Central memory CD8-positive, alpha-beta T cell (primary cell): ENCODE measurements at regions not wholly inside any gene's neighbourhood (a gene's known extent, or its start where the extent isn't known, plus 50 kb on each side); places are given as distances from the start of the nearest gene placed in this dataset.

Experiments used
- ATAC-seq: fragments of 150-1000 bp; cut with Tn5 transposase; replicated peaks from 2 replicates; pipeline ENCODE4 v1.10.0; 2022; ENCODE audit warnings: mild to moderate bottlenecking, moderate FRiP score, moderate number of reproducible peaks; ENCODE audit not compliant: poor library complexity, severe bottlenecking; ENCODE audit errors: extremely low read depth
- DNase-seq, 2 donors: peaks; one replicate each; pipeline ENCODE4 v3.0.0; 2021; ENCODE audit warnings: low spot score in 2 of 2
- H3K27ac Mint-ChIP-seq: one replicate; pipeline ENCODE4 v1.8.0; 2022; ENCODE audit warnings: low read depth, mild to moderate bottlenecking, moderate library complexity, mixed read lengths
- H3K27me3 Mint-ChIP-seq: one replicate; pipeline ENCODE4 v1.8.0; 2022; ENCODE audit warnings: mixed read lengths
- H3K36me3 Mint-ChIP-seq: one replicate; pipeline ENCODE4 v1.8.0; 2022; ENCODE audit warnings: mild to moderate bottlenecking, moderate library complexity, mixed read lengths; ENCODE audit not compliant: insufficient read depth
- H3K4me1 Mint-ChIP-seq: one replicate; pipeline ENCODE4 v1.8.0; 2022; ENCODE audit warnings: mixed read lengths
- H3K4me3 Mint-ChIP-seq: one replicate; pipeline ENCODE4 v1.8.0; 2022; ENCODE audit warnings: mild to moderate bottlenecking, moderate library complexity, mixed read lengths
- H3K9me3 Mint-ChIP-seq: one replicate; pipeline ENCODE4 v1.8.0; 2022; ENCODE audit warnings: mixed read lengths

GRCh38 chr3:54071601-54072000 lies 50.8 kb upstream of the CACNA2D3 start:
- no peaks in the 10 kb centered on the region for H3K4me1 Mint-ChIP-seq
- peaks cover 18% of the 10 kb centered on the region for H3K27me3 Mint-ChIP-seq
- DNase-seq (no peak), ATAC-seq (no peak)
- H3K36me3 Mint-ChIP-seq = no peaks in the 10 kb centered on the region
- H3K4me3 Mint-ChIP-seq = no peak overlapping the region
- no peaks in the 10 kb centered on the region for H3K9me3 Mint-ChIP-seq
- no peak overlapping the region for H3K27ac Mint-ChIP-seq

- Mint-ChIP-seq H3K36me3 (no peaks in the 10 kb centered on the region), H3K27me3 (peaks cover 28% of the 10 kb centered on the region), H3K27ac (no peak overlapping the region), H3K4me1 (no peaks in the 10 kb centered on the region), H3K4me3 (no peak overlapping the region), H3K9me3 (no peaks in the 10 kb centered on the region)
- no peak for ATAC-seq
- no peak for DNase-seq
Observed at GRCh38 chr3:54069961-54070360, 52.4 kb upstream of the CACNA2D3 start.

GRCh38 chr3:54067055-54067698 lies 55.2 kb upstream of the CACNA2D3 start:
- Mint-ChIP-seq H3K27ac (no peak overlapping the region), H3K4me3 (no peak overlapping the region), H3K27me3 (peaks cover 31% of the 10 kb centered on the region), H3K9me3 (no peaks in the 10 kb centered on the region), H3K36me3 (no peaks in the 10 kb centered on the region), H3K4me1 (no peaks in the 10 kb centered on the region)
- no peak for DNase-seq
- ATAC-seq = no peak

GRCh38 chr3:54066253-54066652 lies 56.1 kb upstream of the CACNA2D3 start:
- Mint-ChIP-seq H3K27ac (no peak overlapping the region), H3K4me3 (no peak overlapping the region), H3K36me3 (no peaks in the 10 kb centered on the region), H3K4me1 (no peaks in the 10 kb centered on the region), H3K27me3 (peaks cover 30% of the 10 kb centered on the region), H3K9me3 (no peaks in the 10 kb centered on the region)
- ATAC-seq = no peak
- no peak for DNase-seq

GRCh38 chr3:54065586-54065985 lies 56.8 kb upstream of the CACNA2D3 start:
- H3K4me3 Mint-ChIP-seq = no peak overlapping the region
- H3K36me3 Mint-ChIP-seq = no peaks in the 10 kb centered on the region
- H3K27ac Mint-ChIP-seq = no peak overlapping the region
- ATAC-seq (no peak), DNase-seq (no peak)
- H3K27me3 Mint-ChIP-seq = peaks cover 23% of the 10 kb centered on the region
- no peaks in the 10 kb centered on the region for H3K4me1 Mint-ChIP-seq
- H3K9me3 Mint-ChIP-seq = no peaks in the 10 kb centered on the region

- peaks cover 21% of the 10 kb centered on the region for H3K27me3 Mint-ChIP-seq
- no peak overlapping the region for H3K4me3 Mint-ChIP-seq
- H3K9me3 Mint-ChIP-seq = no peaks in the 10 kb centered on the region
- H3K4me1 Mint-ChIP-seq = no peaks in the 10 kb centered on the region
- H3K27ac Mint-ChIP-seq = no peak overlapping the region
- no peak for DNase-seq
- no peak for ATAC-seq
- no peaks in the 10 kb centered on the region for H3K36me3 Mint-ChIP-seq
Observed at GRCh38 chr3:54065140-54065539, 57.2 kb upstream of the CACNA2D3 start.

- Mint-ChIP-seq H3K4me3 (no peak overlapping the region), H3K36me3 (no peaks in the 10 kb centered on the region), H3K4me1 (no peaks in the 10 kb centered on the region), H3K9me3 (no peaks in the 10 kb centered on the region), H3K27ac (no peak overlapping the region), H3K27me3 (peaks cover 21% of the 10 kb centered on the region)
- DNase-seq (no peak), ATAC-seq (no peak)
Observed at GRCh38 chr3:54064486-54064885, 57.9 kb upstream of the CACNA2D3 start.

- Mint-ChIP-seq H3K27ac (no peak overlapping the region), H3K27me3 (peaks cover 13% of the 10 kb centered on the region), H3K4me3 (no peak overlapping the region), H3K4me1 (no peaks in the 10 kb centered on the region), H3K36me3 (no peaks in the 10 kb centered on the region), H3K9me3 (no peaks in the 10 kb centered on the region)
- ATAC-seq = no peak
- DNase-seq = no peak
Observed at GRCh38 chr3:54062546-54062945, 59.8 kb upstream of the CACNA2D3 start.

- H3K27ac Mint-ChIP-seq = no peak overlapping the region
- H3K4me3 Mint-ChIP-seq = no peak overlapping the region
- no peaks in the 10 kb centered on the region for H3K36me3 Mint-ChIP-seq
- no peaks in the 10 kb centered on the region for H3K27me3 Mint-ChIP-seq
- no peaks in the 10 kb centered on the region for H3K9me3 Mint-ChIP-seq
- no peak for ATAC-seq
- DNase-seq = no peak
- H3K4me1 Mint-ChIP-seq = no peaks in the 10 kb centered on the region
Observed at GRCh38 chr3:54056521-54056920, 65.8 kb upstream of the CACNA2D3 start.

- ATAC-seq (no peak), DNase-seq (no peak)
- Mint-ChIP-seq H3K9me3 (no peaks in the 10 kb centered on the region), H3K27me3 (no peaks in the 10 kb centered on the region), H3K4me3 (no peak overlapping the region), H3K36me3 (no peaks in the 10 kb centered on the region), H3K27ac (no peak overlapping the region), H3K4me1 (no peaks in the 10 kb centered on the region)
Observed at GRCh38 chr3:54053882-54054281, 68.5 kb upstream of the CACNA2D3 start.

- no peak for ATAC-seq
- DNase-seq = no peak
- H3K4me1 Mint-ChIP-seq = no peaks in the 10 kb centered on the region
- H3K9me3 Mint-ChIP-seq = no peaks in the 10 kb centered on the region
- H3K4me3 Mint-ChIP-seq = no peak overlapping the region
- H3K27ac Mint-ChIP-seq = no peak overlapping the region
- H3K27me3 Mint-ChIP-seq = no peaks in the 10 kb centered on the region
- no peaks in the 10 kb centered on the region for H3K36me3 Mint-ChIP-seq
Observed at GRCh38 chr3:54053211-54053610, 69.1 kb upstream of the CACNA2D3 start.

- no peaks in the 10 kb centered on the region for H3K36me3 Mint-ChIP-seq
- no peaks in the 10 kb centered on the region for H3K9me3 Mint-ChIP-seq
- no peak overlapping the region for H3K27ac Mint-ChIP-seq
- no peak for ATAC-seq
- no peak overlapping the region for H3K4me3 Mint-ChIP-seq
- no peaks in the 10 kb centered on the region for H3K4me1 Mint-ChIP-seq
- peaks cover 33% of the 10 kb centered on the region for H3K27me3 Mint-ChIP-seq
- DNase-seq = no peak
Observed at GRCh38 chr3:54047568-54047967, 74.8 kb upstream of the CACNA2D3 start.

- Mint-ChIP-seq H3K9me3 (no peaks in the 10 kb centered on the region), H3K27ac (no peak overlapping the region), H3K27me3 (peaks cover 33% of the 10 kb centered on the region), H3K4me3 (no peak overlapping the region), H3K36me3 (no peaks in the 10 kb centered on the region), H3K4me1 (no peaks in the 10 kb centered on the region)
- ATAC-seq (no peak), DNase-seq (no peak)
Observed at GRCh38 chr3:54046641-54047214, 75.6 kb upstream of the CACNA2D3 start.
